HG03135 (cell line): ENCODE measurements at regions not wholly inside any gene's neighbourhood (a gene's known extent, or its start where the extent isn't known, plus 50 kb on each side); places are given as distances from the start of the nearest gene placed in this dataset.
"Not testable (repeated sequence)": the region's sequence is repeated elsewhere in the genome, so short reads cannot be mapped to it uniquely, and the experiment has no call there.

Experiments used
- ATAC-seq: cut with Tn5 transposase; IDR thresholded peaks from one replicate; pipeline ENCODE4 v1.9.1; 2021; ENCODE audit warnings: mild to moderate bottlenecking, moderate library complexity; ENCODE audit not compliant: unreplicated experiment

GRCh38 chr21:28325618-28326017 is 667.1 kb downstream of the LTN1 start:
- no peak for ATAC-seq

GRCh38 chr21:28324690-28325089 is 668.0 kb downstream of the LTN1 start:
- ATAC-seq, result no peak

- no peak for ATAC-seq
Measured at GRCh38 chr21:28317177-28317950, 675.3 kb downstream of the LTN1 start.

GRCh38 chr21:28311411-28312190 is 681.1 kb downstream of the LTN1 start:
- no peak for ATAC-seq

- no peak for ATAC-seq
Measured at GRCh38 chr21:28310711-28311110, 682.0 kb downstream of the LTN1 start.

GRCh38 chr21:28310171-28310685 is 682.4 kb downstream of the LTN1 start:
- no peak for ATAC-seq

GRCh38 chr21:28309596-28309995 is 683.1 kb downstream of the LTN1 start:
- no peak for ATAC-seq

GRCh38 chr21:28308516-28308915 is 684.2 kb downstream of the LTN1 start:
- no peak for ATAC-seq

- ATAC-seq, result no peak
Measured at GRCh38 chr21:28299946-28300345, 692.7 kb downstream of the LTN1 start.

- ATAC-seq, result no peak
Measured at GRCh38 chr21:28298251-28298672, 694.4 kb downstream of the LTN1 start.

- ATAC-seq, result no peak
Measured at GRCh38 chr21:28294051-28294450, 698.6 kb downstream of the LTN1 start.

GRCh38 chr21:28283641-28284490 is 708.8 kb downstream of the LTN1 start:
- ATAC-seq, result no peak

- no peak for ATAC-seq
Measured at GRCh38 chr21:28282833-28283232, 709.8 kb downstream of the LTN1 start.

- not testable (repeated sequence) for ATAC-seq
Measured at GRCh38 chr21:28281357-28281756, 711.3 kb downstream of the LTN1 start.

- ATAC-seq, result no peak
Measured at GRCh38 chr21:28280611-28281010, 712.1 kb downstream of the LTN1 start.

- ATAC-seq, result no peak
Measured at GRCh38 chr21:28277324-28277723, 715.4 kb downstream of the LTN1 start.

GRCh38 chr21:28272272-28272992 is 720.2 kb downstream of the LTN1 start:
- no peak for ATAC-seq

GRCh38 chr21:28269173-28269572 is 723.5 kb downstream of the LTN1 start:
- ATAC-seq, result no peak

- ATAC-seq, result no peak
Measured at GRCh38 chr21:28268685-28269084, 724.0 kb downstream of the LTN1 start.

- ATAC-seq, result no peak
Measured at GRCh38 chr21:28267449-28267848, 725.2 kb downstream of the LTN1 start.
